ENCODE measurements at regions not wholly inside any gene's neighbourhood (a gene's known extent, or its start where the extent isn't known, plus 50 kb on each side); places are given as distances from the start of the nearest gene placed in this dataset.

- TF ChIP-seq ZFP3 (CRISPR knock-in tag; IDR thresholded peaks at IDR 0.05) (no peak), SNAI2 (CRISPR knock-in tag; IDR thresholded peaks at IDR 0.05) (no peak), CREB5 (CRISPR knock-in tag; IDR thresholded peaks at IDR 0.05; ENCODE audit: low read depth) (no peak), ARNTL (CRISPR knock-in tag; IDR thresholded peaks at IDR 0.05; ENCODE audit: borderline replicate concordance, low read depth) (no peak), ESRRG (CRISPR knock-in tag; IDR thresholded peaks at IDR 0.05) (no peak), ZNF70 (CRISPR knock-in tag; IDR thresholded peaks at IDR 0.05) (no peak)
These were observed 166.5 kb downstream of the LMO4 start for GRCh38 chr1:87495147-87495546.
